NCI-H1694 (cell line): ENCODE measurements at regions not wholly inside any gene's neighbourhood (a gene's known extent, or its start where the extent isn't known, plus 50 kb on each side); places are given as distances from the start of the nearest gene placed in this dataset.

Experiments
- DNase-seq: peaks from one replicate; lab custom pipeline; 2025; lab: John Stamatoyannopoulos, UW

- no peak for DNase-seq
These were observed 487.5 kb downstream of the EPM2A start for GRCh38 chr6:145247692-145248419.

GRCh38 chr6:145250436-145250835 lies 484.9 kb downstream of the EPM2A start:
- no peak for DNase-seq

DNA sequence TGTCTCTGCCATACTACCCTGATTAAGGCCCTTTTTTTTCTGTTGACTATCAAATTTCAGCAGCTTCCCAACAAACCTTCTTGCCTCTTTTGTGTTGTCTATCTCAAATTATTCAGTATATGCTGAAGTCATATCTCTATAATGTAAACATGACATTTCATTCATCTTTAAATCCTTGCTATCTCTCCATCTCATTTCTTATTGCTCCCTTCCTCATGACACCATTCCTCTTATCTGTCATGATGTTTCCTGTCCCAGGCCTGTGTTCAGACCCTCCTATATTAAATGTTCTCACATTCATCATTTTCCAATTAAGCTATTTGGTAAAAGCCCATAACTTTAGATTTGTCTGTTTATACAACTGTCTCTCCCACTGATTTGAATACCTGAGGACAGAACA lies 482.6 kb downstream of the EPM2A start:
- DNase-seq, result no peak

GRCh38 chr6:145254649-145255401 lies 480.5 kb downstream of the EPM2A start:
- DNase-seq, result no peak

GRCh38 chr6:145257704-145258103 lies 477.6 kb downstream of the EPM2A start:
- no peak for DNase-seq

GRCh38 chr6:145258122-145258521 lies 477.2 kb downstream of the EPM2A start:
- no peak for DNase-seq

DNA sequence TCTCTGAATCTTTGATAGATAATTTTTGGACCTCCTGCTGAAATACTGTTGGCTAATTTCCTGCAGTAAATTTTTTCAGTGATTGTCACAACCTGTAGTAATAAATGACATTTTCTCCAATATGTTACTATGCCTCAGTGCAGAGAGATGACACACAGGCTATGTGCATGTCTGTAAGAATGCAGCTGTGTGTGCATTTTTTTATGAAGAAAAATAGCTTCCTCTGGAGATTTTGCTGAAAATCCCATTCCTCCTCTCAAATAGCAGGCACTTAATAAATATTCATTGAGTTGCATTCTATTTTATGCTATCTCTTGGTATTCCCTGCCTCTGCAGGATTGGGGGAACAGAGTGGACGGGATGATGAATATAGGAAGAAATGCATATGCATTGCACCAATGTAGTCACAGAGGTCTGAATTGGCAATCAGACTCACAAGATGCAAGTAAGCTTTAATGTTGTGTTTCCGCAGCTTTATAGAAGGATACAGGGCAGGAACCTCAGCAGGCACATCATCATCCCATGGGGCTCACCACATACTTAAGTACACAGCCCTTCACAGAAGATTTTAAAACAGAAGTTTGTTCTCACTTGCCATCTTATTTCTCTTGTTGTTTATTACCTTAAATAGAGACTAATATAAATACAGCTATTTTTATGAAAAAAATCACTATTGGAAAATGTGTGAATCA lies 474.7 kb downstream of the EPM2A start:
- no peak for DNase-seq

DNA sequence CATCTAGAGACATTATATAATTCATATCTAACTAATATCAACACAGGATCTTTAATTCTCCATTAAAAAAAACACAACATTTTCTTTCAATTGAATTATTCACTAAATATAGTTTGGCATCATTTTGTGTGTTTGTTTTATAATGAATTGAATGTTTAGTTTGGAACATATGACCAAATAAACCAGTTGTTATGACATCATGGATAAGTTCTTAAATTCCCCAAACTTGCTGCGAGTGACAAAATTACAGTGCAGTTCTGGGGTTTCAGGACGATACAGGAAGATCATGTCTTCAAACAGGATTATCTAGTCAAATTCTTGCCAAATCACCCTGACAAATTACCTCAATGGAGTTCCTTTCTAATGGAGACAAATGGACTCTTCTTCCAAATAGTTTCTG lies 473.6 kb downstream of the EPM2A start:
- no peak for DNase-seq

DNA sequence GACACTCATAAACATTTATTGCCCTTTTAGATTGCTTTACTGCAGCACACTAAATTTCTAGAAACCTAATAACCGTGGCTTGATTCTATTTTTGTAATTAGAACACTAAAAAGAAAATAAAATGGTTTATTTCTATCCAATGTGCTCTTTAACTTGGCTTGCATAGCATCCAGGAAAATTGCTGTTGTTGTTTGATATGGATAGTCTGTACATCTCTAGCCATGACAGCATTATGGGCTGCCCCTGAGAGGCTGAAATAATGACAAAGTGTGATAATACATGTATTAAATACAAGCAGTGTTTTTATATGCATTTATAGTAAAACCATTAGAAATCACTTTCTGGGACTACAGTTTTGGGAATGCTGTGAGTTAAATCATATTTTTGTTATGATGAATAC lies 472.5 kb downstream of the EPM2A start:
- no peak for DNase-seq

DNA sequence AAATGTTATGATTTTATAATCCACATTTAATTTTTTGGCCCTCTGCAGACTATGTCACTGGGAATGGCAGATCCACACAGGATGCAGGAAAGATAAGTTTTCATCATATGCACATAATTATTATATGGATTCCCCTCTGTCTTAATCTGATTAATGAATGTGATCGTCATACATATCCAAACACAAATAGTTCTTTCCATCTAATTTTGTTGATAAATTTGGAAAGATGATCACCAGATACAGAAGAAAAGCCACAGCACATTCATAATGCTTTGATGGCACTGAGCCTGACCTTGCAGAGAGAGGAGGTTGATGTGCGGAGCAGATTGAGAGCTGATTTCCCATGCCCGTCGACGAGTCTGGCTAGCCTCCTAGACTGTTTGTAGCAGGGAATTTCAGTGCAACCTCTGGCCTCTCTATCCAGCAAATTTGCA lies 471.5 kb downstream of the EPM2A start:
- DNase-seq, result no peak

GRCh38 chr6:145266432-145267075 lies 468.8 kb downstream of the EPM2A start:
- DNase-seq, result no peak

DNA sequence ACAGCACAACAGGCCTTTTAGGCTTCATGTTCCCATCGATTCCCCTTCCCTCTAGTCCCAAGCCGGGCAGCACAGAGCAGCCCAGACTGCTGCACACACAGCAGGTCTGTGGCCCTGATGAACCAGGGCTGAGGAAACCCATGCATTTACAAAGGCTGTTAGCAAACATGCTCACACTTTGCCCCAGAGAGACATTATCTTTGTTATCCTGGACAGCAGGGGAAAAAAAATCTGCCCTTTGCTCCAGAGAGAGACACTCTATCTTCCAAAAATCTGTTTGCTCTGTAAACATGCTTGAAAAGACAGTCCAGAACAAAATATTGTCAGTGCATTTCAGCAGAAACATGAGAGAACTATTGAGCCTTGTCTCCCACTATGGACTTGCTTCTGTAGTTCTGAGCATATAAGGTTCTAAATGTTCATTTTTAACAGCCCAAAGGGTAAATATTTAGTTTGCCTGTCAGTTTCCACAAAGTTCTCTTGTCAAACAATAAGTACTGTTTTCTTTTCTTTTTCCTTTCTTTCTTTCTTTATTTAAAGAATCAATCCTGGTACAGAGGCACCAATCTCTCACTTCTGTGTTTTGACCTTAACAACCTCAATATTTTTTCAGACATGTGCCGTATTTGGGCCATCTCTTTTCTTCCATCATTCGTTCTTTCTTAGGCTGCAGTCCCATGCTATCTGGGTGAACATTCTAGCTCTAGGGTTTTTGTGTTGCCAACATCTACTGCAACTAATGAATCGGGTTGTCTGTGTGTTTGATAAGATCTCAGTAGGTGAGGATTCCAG lies 468.0 kb downstream of the EPM2A start:
- no peak for DNase-seq

DNA sequence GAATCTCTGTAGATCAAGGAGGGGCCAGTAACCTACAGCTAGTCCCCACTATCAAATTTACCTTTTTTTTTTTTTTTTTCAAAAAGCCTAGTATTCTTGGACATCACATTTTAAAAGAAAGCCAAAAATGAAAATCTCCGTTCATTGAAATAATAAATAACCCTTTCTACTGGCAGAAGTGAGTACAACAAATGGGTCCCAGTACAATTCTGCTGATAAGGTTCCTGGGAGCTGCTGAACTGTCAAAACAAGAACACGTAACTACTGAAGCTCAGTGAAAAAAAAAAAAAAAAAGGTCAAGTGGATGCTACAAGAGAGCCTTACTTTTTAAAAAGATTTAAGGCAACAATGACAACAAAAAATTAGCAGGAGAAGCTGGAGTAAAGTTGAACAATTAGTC lies 464.9 kb downstream of the EPM2A start:
- no peak for DNase-seq

- DNase-seq, result no peak
These were observed 464.3 kb downstream of the EPM2A start for GRCh38 chr6:145271040-145271439.

DNA sequence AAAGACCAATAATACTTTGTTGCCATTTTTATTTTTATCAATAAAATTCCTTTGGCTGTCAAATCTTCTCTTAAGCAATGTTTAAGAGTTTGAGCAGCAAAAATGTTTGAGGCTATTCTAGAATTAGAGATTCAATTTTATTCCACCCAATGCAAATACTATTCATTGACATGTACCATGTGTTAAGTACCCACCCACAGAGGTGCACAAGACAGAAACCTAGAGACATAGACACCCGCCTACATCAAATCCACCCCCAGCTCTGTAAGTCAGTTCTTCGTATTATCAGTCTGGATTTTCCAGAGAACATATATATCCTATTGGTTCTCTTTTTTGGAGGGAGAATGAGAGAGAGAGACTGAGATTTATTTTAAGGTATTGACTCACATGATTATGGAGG lies 463.7 kb downstream of the EPM2A start:
- DNase-seq, result no peak

DNA sequence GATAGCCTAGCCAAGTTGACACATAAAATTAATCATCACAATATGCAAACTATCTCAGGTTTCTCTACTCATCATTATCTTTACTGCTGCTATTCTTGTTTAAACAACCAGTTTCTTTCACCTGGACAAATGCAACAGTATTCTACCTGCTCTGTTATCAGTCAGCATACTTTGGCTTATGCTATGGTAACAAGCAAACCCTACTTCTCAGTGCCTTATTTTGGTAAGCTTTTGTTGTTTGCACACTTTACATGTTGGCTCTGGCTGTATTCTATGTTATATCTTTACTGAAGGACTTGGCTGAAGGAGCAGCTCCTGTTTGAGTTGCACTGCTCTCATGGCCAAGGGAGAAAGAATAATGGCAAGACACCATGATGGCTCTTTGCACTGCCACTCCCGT lies 463.1 kb downstream of the EPM2A start:
- DNase-seq, result no peak

DNA sequence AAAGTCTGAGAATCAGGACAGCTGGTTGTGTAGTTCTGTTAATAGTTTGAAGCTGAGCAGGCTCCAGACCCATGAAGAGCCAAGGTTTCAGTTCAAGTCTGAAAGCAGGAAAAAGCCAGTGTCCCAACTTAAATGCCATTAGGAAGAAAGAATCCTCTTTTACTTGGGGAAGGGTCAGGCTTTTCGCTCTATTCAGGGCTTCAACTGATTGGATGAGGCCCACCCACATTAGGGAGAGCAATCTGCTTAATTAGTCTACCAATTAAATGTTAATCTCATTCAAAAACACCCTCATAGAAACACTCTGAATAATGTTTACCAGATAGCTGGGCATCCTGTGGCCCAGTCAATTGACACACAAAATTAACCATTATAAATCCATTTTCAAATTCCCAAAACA lies 462.2 kb downstream of the EPM2A start:
- DNase-seq, result no peak

GRCh38 chr6:145274083-145274482 lies 461.2 kb downstream of the EPM2A start:
- DNase-seq, result no peak

DNA sequence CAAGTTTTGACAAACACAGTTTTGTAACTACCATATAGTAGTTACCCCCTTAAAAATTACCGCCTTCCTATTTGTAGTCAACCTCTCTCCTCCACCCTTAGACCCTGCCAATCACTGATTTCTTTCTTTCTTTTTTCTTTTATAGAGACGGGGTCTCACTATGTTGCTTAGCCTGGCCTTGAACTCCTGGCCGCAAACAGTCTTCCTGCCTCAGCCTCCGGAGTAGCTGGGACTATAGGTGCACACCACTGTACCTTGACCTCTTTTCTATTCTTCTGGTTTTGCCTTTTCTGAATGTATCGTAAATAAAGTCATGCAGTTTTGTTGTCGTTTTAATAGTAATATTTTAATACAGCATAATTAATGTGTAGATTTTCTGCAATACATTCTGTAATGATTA lies 460.3 kb downstream of the EPM2A start:
- DNase-seq, result no peak

GRCh38 chr6:145275787-145276186 lies 459.5 kb downstream of the EPM2A start:
- DNase-seq, result no peak

- no peak for DNase-seq
These were observed 458.6 kb downstream of the EPM2A start for GRCh38 chr6:145276756-145277155.
